ENCODE measurements at regions not wholly inside any gene's neighbourhood (a gene's known extent, or its start where the extent isn't known, plus 50 kb on each side); places are given as distances from the start of the nearest gene placed in this dataset.
"Not testable (repeated sequence)": the region's sequence is repeated elsewhere in the genome, so short reads cannot be mapped to it uniquely, and the experiment has no call there.

DNA sequence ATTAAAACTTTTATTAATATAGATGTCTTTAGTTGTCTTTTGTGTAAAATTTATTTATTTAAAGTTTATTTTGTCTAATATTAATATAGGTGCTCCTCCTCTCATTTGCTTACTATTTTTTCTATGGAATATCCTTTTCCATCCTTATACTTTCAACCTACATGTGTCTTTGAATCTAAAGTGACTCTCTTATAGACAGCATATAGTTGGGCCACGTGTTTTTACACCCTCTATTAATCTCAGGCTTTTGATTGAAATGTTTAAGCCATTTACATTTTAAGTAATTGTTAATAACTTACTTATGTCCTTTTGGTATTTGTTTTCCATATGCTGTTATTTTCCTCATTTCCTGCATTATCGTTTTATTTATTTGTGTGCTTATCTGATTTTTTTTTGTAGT lies 74.4 kb upstream of the LRFN5 start:
- no peaks in the 10 kb centered on the region for H3K36me3 ChIP-seq
- no peak for DNase-seq
- H3K27ac ChIP-seq = no peak overlapping the region
- H3K9me3 ChIP-seq = no peaks in the 10 kb centered on the region
- no peaks in the 10 kb centered on the region for H3K27me3 ChIP-seq
- no peaks in the 10 kb centered on the region for H3K4me1 ChIP-seq
- no peak overlapping the region for H3K4me3 ChIP-seq
- TF ChIP-seq POLR2A (IDR thresholded peaks at IDR 0.05) (no peak), EP300 (IDR thresholded peaks at IDR 0.05) (no peak), POLR2AphosphoS5 (IDR thresholded peaks at IDR 0.05) (no peak)
- TF ChIP-seq, protein P1, sequence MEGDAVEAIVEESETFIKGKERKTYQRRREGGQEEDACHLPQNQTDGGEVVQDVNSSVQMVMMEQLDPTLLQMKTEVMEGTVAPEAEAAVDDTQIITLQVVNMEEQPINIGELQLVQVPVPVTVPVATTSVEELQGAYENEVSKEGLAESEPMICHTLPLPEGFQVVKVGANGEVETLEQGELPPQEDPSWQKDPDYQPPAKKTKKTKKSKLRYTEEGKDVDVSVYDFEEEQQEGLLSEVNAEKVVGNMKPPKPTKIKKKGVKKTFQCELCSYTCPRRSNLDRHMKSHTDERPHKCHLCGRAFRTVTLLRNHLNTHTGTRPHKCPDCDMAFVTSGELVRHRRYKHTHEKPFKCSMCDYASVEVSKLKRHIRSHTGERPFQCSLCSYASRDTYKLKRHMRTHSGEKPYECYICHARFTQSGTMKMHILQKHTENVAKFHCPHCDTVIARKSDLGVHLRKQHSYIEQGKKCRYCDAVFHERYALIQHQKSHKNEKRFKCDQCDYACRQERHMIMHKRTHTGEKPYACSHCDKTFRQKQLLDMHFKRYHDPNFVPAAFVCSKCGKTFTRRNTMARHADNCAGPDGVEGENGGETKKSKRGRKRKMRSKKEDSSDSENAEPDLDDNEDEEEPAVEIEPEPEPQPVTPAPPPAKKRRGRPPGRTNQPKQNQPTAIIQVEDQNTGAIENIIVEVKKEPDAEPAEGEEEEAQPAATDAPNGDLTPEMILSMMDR (IDR thresholded peaks at IDR 0.05) = no peak
- 71 to 82% (median 76%) methylated on average over 2 of the region's 2 CpGs for WGBS, 5 donors
- intact Hi-C loops (cut with DNase I; ENCODE audit: low total_unique reads) = no loop called here

DNA sequence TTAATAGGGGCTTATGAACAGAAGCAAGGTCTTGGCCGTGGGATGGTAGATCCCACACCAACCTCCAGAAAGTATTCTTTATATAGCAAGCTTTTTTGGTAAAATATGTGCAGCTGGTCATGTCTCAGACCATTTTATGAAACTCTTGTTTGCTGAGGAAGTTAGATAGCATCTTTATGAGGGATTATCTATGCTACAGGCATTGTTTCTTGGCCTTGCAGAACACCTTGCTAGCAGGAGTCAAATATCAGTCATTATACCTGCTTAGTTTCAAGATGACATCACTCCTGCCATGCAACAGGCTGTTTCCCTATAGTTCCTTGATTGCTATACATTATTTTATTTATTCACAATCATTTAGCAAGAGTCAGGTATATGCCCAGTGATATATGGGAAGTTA lies 84.8 kb upstream of the LRFN5 start:
- no peaks in the 10 kb centered on the region for H3K36me3 ChIP-seq
- intact Hi-C loops (cut with DNase I; ENCODE audit: low total_unique reads) = no loop called here
- 56 to 86% (median 67%) methylated on average over 1 of the region's 1 CpG for WGBS, 5 donors
- no peaks in the 10 kb centered on the region for H3K4me1 ChIP-seq
- H3K27ac ChIP-seq = no peak overlapping the region
- H3K27me3 ChIP-seq = no peaks in the 10 kb centered on the region
- H3K4me3 ChIP-seq = no peak overlapping the region
- no peaks in the 10 kb centered on the region for H3K9me3 ChIP-seq
- TF ChIP-seq POLR2A (IDR thresholded peaks at IDR 0.05) (no peak), POLR2AphosphoS5 (IDR thresholded peaks at IDR 0.05) (no peak), EP300 (IDR thresholded peaks at IDR 0.05) (no peak)
- TF ChIP-seq, protein P1 (IDR thresholded peaks at IDR 0.05) = no peak
- DNase-seq = no peak

DNA sequence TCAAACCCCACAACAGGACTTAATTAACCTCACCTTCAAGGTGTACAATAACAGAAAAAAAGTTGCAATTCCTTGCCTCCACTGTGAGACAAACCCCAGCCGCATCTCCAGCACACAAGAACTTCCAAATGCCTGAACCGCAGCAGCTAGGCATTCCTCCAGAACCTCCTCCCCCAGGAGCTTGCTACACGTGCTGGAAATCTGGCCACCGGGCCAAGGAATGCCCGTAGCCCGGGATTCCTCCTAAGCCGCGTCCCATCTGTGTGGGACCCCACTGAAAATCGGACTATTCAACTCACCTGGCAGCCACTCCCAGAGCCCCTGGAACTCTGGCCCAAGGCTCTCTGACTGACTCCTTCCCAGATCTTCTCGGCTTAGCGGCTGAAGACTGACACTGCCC lies 88.6 kb upstream of the LRFN5 start:
- intact Hi-C loops (cut with DNase I; ENCODE audit: low total_unique reads); H3K27me3 ChIP-seq; H3K27ac ChIP-seq; H3K36me3 ChIP-seq; DNase-seq; H3K4me1 ChIP-seq; H3K9me3 ChIP-seq; H3K4me3 ChIP-seq: not testable (repeated sequence)
- 83 to 91% (median 88%) methylated on average over 8 to 11 of the region's 11 CpGs for WGBS, 5 donors

- intact Hi-C loops (cut with DNase I; ENCODE audit: low total_unique reads) = no loop called here
- Histone ChIP-seq H3K36me3 (no peaks in the 10 kb centered on the region), H3K27me3 (no peaks in the 10 kb centered on the region), H3K27ac (no peak overlapping the region), H3K9me3 (no peaks in the 10 kb centered on the region), H3K4me1 (no peaks in the 10 kb centered on the region), H3K4me3 (no peak overlapping the region)
- WGBS, 5 donors = 46 to 62% (median 54%) methylated on average over 2 of the region's 2 CpGs
- DNase-seq = no peak
- TF ChIP-seq, protein P1 (IDR thresholded peaks at IDR 0.05) = no peak
- TF ChIP-seq EP300 (IDR thresholded peaks at IDR 0.05) (no peak), POLR2AphosphoS5 (IDR thresholded peaks at IDR 0.05) (no peak), POLR2A (IDR thresholded peaks at IDR 0.05) (no peak)
Observed at GRCh38 chr14:41506552-41506951, 100.1 kb upstream of the LRFN5 start.

DNA sequence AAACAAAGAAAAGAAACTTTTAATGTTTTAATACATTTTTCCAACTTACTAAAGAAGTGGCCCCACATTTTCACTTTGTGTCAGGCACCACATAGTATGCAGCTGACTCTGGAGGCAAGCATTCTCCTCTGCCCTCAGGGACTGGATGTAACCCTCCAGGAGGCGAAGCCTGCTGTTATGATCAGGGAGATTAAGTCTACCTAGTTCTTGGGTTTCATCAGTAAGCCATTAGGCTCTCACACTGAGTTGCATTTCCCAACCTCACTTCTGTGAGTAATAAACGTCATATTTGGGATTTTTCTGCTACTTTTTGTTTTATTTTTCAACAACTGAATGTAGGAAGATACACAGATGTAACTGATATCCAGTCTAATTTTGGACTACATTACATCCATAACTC lies 101.2 kb upstream of the LRFN5 start:
- no peaks in the 10 kb centered on the region for H3K27me3 ChIP-seq
- no peak overlapping the region for H3K4me3 ChIP-seq
- intact Hi-C loops (cut with DNase I; ENCODE audit: low total_unique reads) = no loop called here
- H3K36me3 ChIP-seq = no peaks in the 10 kb centered on the region
- no peak for DNase-seq
- H3K9me3 ChIP-seq = no peaks in the 10 kb centered on the region
- WGBS, 5 donors = 54 to 70% (median 68%) methylated on average over 2 of the region's 2 CpGs
- TF ChIP-seq, protein P1 (IDR thresholded peaks at IDR 0.05) = no peak
- TF ChIP-seq EP300 (IDR thresholded peaks at IDR 0.05) = no peak
- TF ChIP-seq POLR2A (IDR thresholded peaks at IDR 0.05) = no peak
- no peak for TF ChIP-seq POLR2AphosphoS5 (IDR thresholded peaks at IDR 0.05)
- H3K4me1 ChIP-seq = no peaks in the 10 kb centered on the region
- H3K27ac ChIP-seq = no peak overlapping the region

Measured in stomach (tissue), 8 donors.